H1 (cell line): ENCODE measurements at regions not wholly inside any gene's neighbourhood (a gene's known extent, or its start where the extent isn't known, plus 50 kb on each side); places are given as distances from the start of the nearest gene placed in this dataset.

ENCODE experiments used
- POU5F1 ChIP-seq: IDR thresholded peaks from 2 replicates; pipeline ENCODE4 v1.6.1; 2011; ENCODE audit warnings: low read depth, mild to moderate bottlenecking, low read length, moderate library complexity
- YY1 ChIP-seq: IDR thresholded peaks from 2 replicates; pipeline ENCODE4 v1.6.1; 2011; ENCODE audit warnings: low read depth, mild to moderate bottlenecking, low read length

DNA sequence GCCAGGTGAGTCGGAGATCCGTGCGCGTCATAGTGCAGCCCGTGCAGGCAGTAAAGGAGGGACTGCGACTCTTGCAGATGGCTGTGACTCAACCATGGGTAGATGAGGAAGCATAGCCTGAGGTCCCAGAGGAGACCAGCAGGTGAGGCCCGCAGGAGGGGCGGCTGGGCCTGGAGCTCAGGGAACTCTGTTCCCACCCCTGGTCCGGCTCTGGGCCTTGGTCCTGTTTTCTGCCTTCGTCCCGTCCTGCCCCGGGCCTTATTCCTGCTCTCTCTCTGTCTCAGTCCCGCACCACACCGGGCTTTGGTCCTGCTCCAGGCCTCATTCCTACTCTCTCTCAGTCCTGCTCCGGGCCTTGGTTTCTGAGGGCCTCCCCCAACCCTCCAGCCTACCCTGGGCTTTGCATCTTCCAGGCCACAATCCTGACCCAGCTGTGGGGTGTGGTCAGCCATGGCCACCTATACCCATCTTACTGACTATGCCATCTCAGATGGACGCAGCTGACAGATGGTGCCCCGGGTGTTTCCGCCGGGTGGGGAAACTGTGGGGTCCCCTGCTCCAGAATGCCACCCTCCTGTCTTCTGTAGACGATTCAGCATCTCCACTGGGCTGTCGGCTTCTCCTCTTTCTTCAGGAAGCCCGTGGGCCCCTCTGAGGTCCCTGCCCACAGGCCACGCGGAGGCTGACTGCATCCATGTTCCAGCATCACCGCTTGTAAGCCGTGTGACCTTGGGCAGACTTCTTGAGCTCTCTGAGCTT is 1134.1 kb downstream of the BRD1 start (continued):
- TF ChIP-seq YY1 (no peak), POU5F1 (no peak)
- TF ChIP-seq, all 59 proteins: peak for 0
